Activated naive CD4-positive, alpha-beta T cell treated with anti-CD3 and anti-CD28 coated beads for 36 hours (primary cell): ENCODE measurements at regions not wholly inside any gene's neighbourhood (a gene's known extent, or its start where the extent isn't known, plus 50 kb on each side); places are given as distances from the start of the nearest gene placed in this dataset.

Experiments
- CTCF ChIA-PET: fragments of 350-600 bp; sonication (Branson Sonifier 250); formaldehyde crosslinking; loops from one replicate; lab custom pipeline; 2021; ENCODE audit warnings: antibody characterized with exemption; lab: Charles Lee
- DNase-seq: peaks from one replicate; pipeline ENCODE4 v3.0.0-alpha.2; 2020
- H3K27ac Mint-ChIP-seq: one replicate; pipeline ENCODE4 v1.8.0; 2021; ENCODE audit warnings: mild to moderate bottlenecking, mixed read lengths
- H3K27me3 Mint-ChIP-seq: one replicate; pipeline ENCODE4 v1.8.0; 2021; ENCODE audit warnings: low read depth, mixed read lengths
- H3K36me3 Mint-ChIP-seq: one replicate; pipeline ENCODE4 v1.8.0; 2021; ENCODE audit warnings: low read depth, mixed read lengths
- H3K4me1 Mint-ChIP-seq: one replicate; pipeline ENCODE4 v1.8.0; 2021; ENCODE audit warnings: low read depth, mixed read lengths
- H3K4me3 Mint-ChIP-seq: one replicate; pipeline ENCODE4 v1.8.0; 2021; ENCODE audit warnings: mild to moderate bottlenecking, moderate library complexity, mixed read lengths
- H3K9me3 Mint-ChIP-seq: one replicate; pipeline ENCODE4 v1.8.0; 2021; ENCODE audit warnings: mixed read lengths
- intact Hi-C: fragments of 100-400 bp; cut with micrococcal nuclease; formaldehyde crosslinking; loops from one replicate; pipeline ENCODE4 v1.15.1; 2023

- H3K4me3 Mint-ChIP-seq = no peak overlapping the region
- CTCF ChIA-PET = interaction anchor here (0.6 to 0.9 kb wide), 2 partner anchors 46 to 130 kb away, joined by 3 to 5 read pairs; no protein-coding TSS in a partner anchor
- no peaks in the 10 kb centered on the region for H3K27me3 Mint-ChIP-seq
- peaks cover 29% of the 10 kb centered on the region for H3K4me1 Mint-ChIP-seq
- DNase-seq = no peak
- no peak overlapping the region for H3K27ac Mint-ChIP-seq
- no peaks in the 10 kb centered on the region for H3K9me3 Mint-ChIP-seq
- no peaks in the 10 kb centered on the region for H3K36me3 Mint-ChIP-seq
- intact Hi-C loops = no loop called here
Measured at GRCh38 chr12:25001311-25001710, 52.4 kb upstream of the BCAT1 start.
